GM19463 (cell line): ENCODE measurements at regions not wholly inside any gene's neighbourhood (a gene's known extent, or its start where the extent isn't known, plus 50 kb on each side); places are given as distances from the start of the nearest gene placed in this dataset.

Experiments
- ATAC-seq: cut with Tn5 transposase; IDR thresholded peaks from one replicate; pipeline ENCODE4 v1.9.1; 2021; ENCODE audit warnings: mild to moderate bottlenecking, moderate library complexity; ENCODE audit not compliant: unreplicated experiment

DNA sequence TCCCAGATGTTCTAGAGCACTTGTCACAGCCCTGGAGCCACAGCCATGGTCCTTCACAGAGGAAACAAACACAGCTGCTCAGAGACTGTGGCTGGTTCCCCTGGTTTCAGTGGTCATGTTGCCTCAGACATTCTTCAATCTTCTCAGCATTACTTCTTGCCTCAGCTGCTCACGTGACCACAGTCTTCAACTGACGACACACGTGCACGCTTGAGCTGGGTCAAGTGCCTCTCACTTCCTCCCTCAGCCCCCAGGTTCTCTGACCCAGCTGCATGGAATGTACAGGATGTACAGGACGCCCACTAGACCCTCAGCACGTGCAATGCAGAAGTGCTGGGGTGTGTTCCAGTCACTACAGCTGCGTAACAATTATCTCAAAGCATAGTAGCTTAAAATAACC is 159.8 kb upstream of the GGTLC1 start:
- peak; percentile 74 for ATAC-seq

- ATAC-seq, result no peak
Observed at GRCh38 chr20:24147961-24148360, 159.4 kb upstream of the GGTLC1 start.

DNA sequence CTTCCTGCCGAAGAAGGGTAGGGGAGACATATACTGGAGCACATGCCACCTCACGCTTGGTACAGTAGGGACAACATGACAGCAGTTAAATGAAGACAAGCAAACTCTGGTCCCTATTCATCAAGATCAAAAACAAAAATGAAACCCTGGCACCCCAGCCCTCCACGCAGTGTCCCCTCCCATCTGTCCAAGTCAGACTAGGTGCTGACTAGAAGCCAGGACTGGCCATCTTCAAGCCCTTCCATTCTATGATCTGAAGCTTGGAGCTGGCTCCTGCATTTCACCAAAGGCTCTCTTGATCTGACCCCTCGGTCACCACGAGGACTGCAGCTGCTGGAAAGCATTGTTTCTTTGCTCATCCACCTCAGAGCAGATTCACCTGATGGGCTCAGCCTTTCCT is 158.9 kb upstream of the GGTLC1 start:
- ATAC-seq, result no peak

DNA sequence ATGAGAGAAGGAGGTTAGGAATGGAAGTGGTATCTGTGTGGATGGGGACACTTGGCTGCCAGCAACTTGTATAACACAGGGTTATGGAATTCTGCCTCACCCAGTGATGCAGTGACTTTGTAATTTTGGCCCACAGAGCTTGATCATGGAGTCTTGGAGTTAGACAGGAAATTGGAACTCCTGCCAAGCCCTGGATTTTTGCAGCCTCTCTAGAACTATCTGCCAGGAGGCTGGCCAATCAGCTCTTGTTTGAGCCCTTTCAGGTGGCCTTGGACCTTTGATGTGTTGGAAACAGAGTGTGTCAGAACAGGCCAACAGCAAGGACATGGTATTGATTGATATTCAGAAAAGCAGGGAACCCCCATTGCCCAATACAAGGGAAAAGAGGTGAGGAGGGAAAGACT is 157.7 kb upstream of the GGTLC1 start:
- ATAC-seq, result no peak

GRCh38 chr20:24144371-24144770 is 155.8 kb upstream of the GGTLC1 start:
- no peak for ATAC-seq

DNA sequence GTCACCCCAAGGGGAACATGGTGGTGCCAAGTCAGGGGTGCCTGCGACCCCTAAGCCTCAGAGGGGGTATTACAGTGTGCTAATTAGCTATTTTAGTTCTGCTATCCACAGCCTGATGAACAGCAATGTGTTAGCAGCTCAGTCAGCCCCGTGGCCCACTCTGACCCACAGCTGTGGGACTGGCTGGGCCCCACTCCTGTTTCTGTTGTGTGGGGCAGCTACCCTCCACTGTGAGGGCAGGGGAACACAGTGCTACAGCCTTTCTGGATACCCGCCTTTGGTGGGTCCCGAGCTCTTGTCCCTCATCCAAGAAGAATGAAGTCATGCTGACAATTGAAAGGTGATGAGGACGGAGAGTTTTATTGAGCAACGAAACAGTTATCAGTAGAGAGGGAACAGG is 152.5 kb upstream of the GGTLC1 start:
- ATAC-seq, result no peak

- ATAC-seq, result no peak
Observed at GRCh38 chr20:24139846-24140245, 151.3 kb upstream of the GGTLC1 start.

DNA sequence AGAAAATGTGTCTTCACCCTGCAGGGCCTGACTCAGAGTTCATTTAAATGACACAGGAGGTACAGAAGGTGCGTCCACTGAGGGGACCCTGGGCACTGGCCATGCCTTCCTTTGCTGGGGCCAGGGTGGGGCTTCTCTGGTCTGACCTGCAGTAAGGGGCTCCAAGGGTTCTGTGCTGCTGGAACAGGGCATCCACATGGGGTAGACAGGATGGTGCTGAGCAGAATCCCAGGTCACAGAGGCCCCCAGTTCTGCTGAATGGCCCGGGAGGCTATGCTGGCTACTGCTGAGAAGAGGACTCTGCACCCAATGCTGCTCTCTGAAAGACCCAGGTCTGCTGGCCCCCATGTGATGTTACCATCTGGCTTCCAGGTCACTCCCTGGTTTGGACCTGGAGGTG is 150.4 kb upstream of the GGTLC1 start:
- ATAC-seq, result no peak

DNA sequence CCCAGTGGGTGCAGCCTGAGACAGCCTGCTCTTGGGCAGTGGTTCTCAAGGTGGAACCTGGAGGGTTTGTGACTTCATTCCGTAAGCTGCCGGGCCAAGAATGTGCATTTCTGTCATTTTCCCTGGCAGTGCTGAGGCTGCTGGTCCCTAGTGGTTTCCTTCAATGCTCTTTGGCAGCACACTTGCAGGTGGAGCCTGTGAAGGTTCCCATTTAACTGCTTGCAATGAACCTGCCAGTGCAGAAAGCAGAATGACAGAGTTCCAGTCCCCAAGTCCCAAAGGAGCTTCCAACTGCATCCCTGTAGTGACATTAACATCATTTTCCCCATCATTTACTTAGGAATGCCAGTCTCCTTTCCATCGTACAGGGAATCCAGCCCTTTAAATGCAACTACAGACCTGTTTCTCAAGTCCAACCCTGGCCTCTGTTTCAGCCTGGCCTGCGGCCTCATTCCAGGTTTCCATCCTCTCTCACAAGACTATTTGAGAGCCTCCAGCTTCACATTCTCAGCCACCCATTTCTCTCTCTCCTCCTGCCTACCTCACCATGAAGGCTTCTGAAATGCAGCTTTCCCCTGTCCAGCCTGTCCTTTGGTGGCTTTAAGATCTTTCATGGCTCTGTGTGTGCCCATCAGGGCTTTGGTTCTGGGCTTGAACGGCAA is 149.7 kb upstream of the GGTLC1 start:
- ATAC-seq, result no peak

DNA sequence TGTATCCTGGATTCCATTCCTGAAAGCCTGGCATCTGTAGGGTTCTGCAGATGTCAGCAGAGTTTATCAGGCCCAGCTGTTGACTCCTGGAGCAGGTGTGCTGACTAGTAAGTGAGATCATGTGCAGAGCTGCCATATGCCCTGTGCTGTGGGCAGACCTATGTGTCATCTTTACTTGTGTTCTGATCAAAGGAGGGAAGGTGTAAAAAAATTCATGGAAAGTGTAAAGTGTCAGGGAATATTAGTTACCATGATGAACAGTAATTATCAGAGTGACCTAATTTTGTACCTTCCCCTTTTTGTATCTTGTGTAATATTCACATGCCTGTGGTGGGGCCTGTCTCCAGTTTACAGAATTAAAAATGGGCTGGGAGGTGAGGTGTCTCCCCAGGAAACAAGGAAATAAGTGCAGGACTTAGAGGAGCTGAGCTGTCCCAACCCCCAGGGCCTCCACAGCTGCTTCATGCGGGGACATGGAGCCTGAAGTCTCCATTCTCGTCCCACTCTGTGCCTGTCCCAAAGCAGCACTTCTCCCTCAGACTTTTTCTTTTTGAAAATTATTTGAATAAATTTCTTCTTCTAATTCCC is 148.2 kb upstream of the GGTLC1 start:
- no peak for ATAC-seq

DNA sequence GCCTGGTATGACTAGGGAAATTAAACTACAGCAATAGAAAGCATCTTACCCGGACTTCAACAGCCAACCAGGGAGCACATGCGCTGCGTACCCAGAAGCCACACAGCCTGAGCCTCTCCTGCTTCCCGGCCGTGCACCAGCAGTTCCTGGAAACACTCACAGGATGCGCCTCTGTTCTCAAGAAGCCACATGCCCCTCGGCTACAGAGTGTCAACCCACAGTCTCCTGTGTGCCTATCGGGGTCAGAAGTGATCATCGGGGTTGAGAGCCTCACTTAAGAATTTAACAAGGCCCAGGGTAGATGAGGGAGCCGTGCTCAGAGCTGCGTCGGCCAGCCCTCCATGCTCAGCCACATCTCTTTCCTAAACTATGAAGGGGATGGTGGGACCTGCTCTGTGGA is 147.2 kb upstream of the GGTLC1 start:
- ATAC-seq, result no peak

DNA sequence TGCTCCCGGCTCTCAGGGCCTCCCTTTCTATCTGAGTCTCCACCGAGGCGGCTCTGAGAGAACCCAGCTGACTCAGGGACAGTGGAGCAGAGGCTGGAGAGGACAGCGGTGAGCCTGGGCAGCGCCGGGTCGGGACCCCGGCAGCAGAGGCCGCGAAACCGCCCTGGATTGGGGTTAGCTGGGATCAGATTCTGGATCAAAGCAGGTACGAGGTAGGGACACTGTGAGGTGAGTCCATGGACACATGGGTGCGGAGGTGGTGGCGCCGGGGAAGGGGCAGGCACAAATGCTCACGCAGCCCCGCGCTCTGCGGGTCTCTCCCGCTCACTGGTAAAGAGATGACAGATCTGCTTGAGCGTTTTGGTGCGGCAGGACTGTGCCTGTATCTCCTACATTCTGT is 146.4 kb upstream of the GGTLC1 start:
- ATAC-seq, result no peak

DNA sequence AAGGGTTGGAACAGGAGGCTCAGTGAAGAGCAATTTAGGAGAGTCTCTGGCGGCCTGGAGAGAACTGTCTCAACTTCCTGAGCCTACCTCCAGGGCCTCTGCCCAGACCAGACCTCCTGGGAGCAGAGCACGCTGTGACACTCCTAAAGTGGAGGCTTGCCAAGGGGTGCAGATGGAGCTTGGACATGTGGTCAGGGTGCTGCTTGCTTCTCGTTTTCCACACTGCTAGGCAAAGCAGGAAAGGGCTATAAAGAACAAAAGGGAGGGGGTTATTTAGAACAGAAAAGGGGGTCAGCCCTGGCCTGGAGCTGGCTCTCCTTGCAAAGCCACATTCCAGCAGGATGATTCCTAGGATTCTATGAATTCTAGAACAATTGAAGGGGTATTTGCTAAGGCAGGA is 145.7 kb upstream of the GGTLC1 start:
- ATAC-seq, result no peak

- no peak for ATAC-seq
Observed at GRCh38 chr20:24132246-24132645, 143.7 kb upstream of the GGTLC1 start.

DNA sequence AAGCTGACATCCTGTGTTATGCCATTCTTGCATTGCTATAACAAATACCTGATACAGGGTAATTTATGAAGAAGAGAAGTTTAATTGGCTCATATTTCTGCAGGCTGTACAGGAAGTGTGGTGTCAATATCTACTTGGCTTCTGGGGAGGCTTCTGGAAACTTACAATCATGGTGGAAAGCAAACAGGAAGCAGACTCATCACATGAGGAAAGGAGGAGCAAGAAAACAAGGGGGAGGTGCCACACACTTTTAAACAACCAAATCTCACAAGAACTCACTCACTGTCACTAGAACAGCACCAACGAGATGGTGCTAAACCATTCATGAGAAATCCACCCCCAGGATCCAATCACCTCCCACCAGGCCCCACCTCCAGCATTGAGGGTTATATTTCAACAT is 143.1 kb upstream of the GGTLC1 start:
- no peak for ATAC-seq

DNA sequence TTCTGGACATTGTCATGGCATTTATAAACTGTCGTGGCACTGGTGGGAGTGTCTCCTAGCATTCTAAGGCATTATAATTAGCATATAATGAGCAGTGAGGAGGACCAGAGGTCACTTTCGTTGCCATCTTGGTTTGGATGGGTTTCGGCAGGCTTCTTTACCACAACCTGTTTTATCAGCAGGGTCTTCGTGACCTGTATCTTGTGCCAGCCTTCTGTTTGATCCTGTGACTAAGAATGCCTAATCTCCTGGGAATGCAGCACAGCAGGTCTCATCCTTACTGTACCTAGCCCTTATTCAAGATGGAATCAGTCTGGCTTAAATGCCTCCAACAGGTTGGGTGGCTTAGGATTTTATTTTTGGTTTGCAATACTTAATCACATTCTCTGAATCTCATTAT is 142.7 kb upstream of the GGTLC1 start:
- ATAC-seq, result no peak

- ATAC-seq, result no peak
Observed at GRCh38 chr20:24129641-24130040, 141.1 kb upstream of the GGTLC1 start.

DNA sequence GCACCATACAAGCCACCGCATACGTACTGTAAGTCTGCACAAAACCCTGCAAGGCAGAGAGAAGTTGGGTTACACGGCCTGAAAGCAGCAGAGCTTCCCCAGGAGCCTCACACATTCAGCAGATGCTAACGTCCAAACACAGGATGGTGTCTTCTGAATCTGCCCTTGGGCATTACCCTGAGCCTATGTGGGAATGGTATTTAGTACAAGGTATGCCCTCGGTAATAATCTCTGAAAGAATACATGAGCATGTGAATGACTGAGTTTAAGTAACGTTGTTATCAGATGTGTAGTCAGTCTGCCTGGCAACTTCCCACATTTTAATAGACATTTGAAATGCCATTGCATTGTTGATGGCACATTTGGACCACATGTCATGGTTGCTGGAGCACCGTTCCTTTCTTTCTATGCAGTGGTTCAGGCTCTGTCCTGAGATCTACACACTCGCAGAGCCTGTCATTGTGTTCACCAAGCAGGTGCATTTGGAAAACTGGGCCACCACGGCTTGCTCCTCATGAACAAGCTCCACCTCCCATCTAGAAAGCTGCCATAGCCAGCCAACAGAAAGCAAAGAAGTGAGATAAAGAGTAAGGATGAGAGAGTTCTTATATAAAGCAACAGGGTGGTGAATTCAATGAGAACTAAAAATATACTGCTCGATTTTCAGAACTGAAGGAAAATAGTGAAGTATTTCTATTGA is 136.5 kb upstream of the GGTLC1 start:
- no peak for ATAC-seq

GRCh38 chr20:24124003-24124402 is 135.4 kb upstream of the GGTLC1 start:
- ATAC-seq, result no peak

GRCh38 chr20:24118441-24119175 is 130.0 kb upstream of the GGTLC1 start:
- ATAC-seq, result no peak

DNA sequence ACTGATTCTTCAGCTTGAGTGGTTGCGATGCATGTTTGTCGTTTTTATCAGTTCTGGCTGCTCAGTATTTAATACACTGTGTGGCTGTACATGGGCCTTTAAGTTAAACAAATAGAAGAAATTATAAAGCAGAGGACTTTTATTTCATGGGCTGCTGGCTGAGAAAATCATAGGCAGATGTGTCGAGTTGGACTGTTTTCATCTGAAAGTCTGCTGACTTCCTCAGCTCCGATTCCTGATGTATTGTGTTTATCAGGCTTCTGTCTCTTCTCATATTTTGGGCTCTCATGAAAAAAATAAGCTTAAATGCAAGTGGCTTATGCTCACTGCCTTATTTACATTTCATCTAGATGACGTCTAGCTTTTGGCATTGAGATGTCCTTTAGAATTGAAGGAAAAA is 129.5 kb upstream of the GGTLC1 start:
- no peak for ATAC-seq

GRCh38 chr20:24117383-24117782 is 128.8 kb upstream of the GGTLC1 start:
- ATAC-seq, result no peak
